ENCODE measurements at regions not wholly inside any gene's neighbourhood (a gene's known extent, or its start where the extent isn't known, plus 50 kb on each side); places are given as distances from the start of the nearest gene placed in this dataset.
A peak's percentile ranks its signal among the peaks of the same experiment; 100 is the strongest.

- no peak for DNase-seq
These were observed 230.8 kb downstream of the NUAK1 start for GRCh38 chr12:105907982-105908381.

DNA sequence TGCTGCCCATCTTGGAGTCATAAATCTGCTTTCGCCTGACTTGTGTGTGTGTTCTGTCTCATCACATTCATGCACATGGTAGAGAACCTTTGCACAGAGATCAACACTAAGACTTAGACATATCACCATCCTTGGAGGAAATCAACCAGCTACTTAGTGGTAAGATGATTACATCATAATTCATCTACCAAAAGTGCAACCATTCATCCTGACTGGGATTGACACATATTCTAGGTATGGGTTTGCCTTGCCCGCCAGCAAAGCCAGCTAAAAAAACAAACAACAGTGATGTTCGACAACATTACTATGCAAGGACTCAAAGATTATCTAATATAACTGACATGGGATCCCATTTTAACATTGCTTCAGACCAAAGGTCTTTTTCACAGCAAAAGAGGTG is 228.7 kb downstream of the NUAK1 start:
- no peak for DNase-seq

DNA sequence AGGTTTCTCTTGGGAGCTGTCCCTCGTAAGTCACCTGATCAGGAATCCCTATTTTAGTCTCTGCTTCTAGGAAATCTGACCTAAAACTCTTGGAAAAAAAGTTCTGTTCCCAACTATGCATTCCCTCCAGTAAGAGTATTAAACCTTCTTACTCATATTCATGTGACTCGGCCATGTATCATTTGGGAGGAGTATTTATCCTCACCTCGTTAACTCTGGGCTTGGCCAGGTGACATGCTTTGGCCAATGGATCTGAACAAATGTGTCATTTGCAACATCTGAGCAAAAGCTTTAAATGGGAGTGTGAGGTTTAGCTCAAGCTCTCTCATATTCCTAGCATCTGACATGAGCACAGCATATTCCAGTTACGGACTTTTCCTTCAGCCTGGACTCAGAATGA is 226.8 kb downstream of the NUAK1 start:
- DNase-seq: no peak

GRCh38 chr12:105912882-105913678 is 225.7 kb downstream of the NUAK1 start:
- DNase-seq: no peak

GRCh38 chr12:105915997-105916759 is 222.6 kb downstream of the NUAK1 start:
- DNase-seq: no peak

DNA sequence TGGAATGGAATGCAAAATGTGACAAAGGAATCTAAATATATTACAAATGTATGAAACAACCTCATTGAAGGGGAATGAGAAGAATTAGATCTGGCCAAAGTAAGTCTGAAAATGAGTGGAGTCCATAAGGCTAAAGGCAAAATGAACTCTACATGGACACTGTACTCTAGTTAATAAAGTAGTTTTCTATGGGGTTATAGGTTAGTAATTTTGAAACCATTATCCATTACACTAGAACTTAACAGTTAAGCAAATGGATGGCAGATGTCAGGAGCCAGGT is 222.1 kb downstream of the NUAK1 start:
- DNase-seq: no peak

DNA sequence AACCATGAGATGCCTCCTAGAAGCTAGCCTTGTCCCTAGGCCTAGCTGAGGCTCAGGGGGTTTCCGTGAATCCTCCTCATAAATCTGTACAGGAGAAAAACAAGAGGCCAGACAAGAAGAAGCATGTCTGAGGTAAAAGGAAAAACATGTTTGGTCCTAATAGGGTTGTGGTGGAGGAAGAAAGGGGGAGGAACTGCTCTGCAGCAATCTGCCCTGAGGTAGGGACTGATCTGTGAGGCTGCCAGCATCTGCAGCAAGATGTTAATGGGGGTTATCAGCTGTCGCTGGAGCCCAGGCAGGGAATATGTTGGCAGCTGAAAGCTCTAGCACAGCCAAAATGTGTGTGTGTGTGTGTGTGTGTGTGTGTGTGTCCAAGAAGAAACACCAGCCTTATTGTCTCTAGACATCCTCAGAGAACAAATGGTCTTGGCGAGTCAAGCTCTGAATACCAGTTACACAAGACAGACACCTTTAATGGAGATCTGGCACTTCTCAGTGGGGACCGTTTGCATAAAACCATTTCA is 218.5 kb downstream of the NUAK1 start:
- DNase-seq: no peak

DNA sequence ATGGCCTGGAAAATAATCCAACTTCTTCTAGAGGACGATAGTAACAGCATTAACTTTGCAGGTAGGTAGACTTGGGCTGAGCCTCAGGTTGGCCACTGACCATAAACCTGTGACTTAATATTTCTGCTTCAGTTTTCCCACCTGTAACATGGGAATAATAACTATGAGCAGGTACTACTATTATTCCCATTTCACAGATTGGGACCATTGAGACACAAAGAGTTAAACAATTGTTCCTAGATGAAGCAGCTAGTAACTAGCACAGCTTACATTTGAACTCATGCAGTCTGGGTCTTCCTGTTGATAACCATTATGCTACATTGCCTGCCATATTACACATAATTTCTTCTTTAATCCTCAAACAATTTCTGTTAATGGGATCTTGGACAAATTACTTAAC is 217.7 kb downstream of the NUAK1 start:
- DNase-seq: no peak

DNA sequence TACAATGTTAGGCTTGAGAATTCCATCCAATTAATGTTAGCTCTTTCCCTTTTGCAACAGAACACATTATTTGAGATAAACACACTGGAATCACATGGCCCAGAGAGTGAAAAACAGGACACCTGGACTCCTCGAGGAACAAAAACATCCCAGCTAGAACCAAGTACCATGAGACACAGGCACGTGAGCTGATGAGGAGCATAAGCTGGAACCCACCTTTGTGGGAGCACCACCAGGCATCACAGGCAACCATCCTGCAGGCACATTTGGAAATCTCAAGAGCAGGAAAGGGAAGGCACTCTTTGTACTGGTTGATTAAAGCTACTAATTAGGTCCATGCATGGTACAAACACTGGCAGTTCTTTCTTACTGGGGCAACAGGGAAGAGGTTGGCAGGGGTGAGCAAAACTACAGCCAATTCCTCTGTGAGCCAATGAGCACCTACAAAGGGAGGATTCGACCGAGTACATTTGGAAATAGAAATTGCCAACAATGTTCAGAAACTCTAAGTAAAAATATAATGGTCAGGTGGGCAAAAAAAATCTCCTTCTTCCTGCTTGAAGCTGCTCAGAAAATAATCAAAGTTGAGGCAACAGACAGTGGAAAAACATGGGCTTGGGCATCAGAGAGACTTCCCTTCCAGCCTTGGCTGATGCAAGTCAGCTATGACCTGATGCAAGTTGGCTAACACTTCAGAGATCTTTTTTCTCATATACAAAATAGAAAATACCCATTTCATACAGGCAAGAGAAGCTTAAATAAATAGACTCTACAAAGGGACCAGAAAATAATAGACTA is 216.7 kb downstream of the NUAK1 start:
- DNase-seq: no peak

DNA sequence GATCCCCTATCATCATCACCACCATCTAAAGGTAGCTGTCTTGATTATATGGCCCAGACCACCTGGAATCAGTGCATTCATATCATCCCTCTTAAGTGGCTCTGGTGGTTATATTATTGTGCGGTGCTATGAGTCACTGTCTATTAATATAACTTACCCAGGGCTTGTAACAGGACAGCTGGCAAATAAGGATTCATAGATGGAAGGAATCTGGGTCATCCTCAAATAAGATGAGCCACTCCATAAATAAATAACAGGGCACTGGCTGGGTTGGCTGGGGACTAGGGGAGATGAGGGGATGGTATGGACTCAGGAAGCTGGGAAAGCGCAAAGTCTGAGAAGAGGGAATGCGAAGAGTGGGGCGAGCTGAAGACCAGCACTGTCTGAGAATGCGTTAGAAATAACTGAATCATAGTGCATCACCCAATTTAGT is 216.1 kb downstream of the NUAK1 start:
- DNase-seq: peak; percentile 21

- no peak for DNase-seq
These were observed 214.1 kb downstream of the NUAK1 start for GRCh38 chr12:105924526-105925208.

- no peak for DNase-seq
These were observed 211.2 kb downstream of the NUAK1 start for GRCh38 chr12:105927564-105927963.

DNA sequence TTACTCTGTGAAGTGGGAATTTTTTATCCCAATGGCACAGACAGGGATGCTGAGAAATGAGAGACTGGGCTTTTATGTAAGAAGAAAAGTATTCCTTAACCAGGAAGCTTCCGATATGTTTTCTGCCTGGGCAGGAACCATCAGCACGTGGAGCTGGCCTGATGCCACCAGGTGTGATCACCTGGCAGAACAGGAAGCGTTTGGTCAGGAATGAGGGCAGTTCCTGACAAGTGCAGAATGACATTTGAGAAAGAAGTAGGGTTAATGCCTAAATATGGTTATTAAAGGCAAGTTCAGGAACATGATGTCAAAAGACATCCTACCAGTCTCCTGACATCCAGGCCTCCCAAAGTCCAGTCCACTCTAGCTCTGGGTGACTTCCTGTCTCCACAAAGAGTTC is 210.3 kb downstream of the NUAK1 start:
- DNase-seq: no peak

DNA sequence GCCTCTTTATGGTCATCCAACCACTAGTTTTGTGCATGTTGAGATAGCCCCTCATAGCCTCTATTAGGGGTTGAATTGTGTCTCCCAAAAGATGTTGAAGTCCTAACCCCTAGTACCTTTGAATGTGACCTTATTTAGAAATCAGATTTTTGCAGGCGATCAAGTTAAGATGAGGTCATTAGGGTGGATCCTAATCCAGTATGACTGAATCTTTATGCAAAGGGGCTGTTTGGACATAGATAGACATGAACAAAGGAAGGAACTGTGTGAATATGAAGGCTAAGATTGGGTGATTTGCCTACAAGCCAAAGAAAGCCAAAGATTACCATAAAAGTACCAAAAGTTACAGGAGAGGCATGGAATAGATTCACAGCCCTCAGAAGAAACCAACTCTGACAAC is 209.6 kb downstream of the NUAK1 start:
- no peak for DNase-seq

DNA sequence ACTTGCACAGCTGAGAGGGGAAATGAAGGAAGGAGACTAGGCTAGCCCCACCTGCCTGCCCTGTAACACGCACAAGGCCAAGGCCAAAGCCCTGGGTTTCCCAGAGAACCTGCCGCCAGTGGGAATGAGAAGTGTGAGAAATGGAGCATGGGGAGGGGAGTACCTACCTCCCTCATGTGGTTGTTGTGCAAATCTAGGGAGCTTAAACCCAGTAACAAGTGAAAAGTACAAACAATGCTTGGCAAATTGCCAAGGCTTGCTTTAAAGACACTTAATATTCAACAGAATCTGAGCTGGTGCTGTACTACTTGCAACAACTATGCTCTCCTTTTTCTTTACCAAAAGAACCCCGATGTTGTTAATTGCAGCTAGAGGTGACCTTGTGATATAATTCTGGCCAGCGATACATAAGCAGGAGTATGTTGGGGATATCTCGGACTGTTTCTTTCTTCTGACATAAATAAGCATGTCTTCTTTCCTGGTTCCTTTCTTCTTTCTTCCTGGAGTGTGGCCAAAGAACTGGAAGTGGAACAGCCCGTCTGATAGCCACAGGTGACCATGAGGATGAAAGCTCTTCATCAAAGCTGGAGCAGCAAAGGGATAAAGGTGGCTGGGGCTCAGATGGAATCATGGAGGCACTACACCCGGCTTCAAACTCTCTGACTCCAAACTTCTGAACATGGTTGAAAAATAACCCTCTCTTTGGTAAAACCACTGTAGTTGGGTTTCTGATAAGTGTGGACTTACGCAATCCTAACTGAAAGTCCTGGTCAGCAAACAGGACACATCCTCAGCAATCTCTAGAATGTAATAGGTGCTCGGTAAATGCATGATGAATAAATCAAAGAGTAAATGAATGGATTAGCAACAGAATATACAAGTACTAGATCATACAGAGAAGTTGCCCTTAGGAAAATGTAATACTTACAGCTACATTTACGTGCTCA is 207.9 kb downstream of the NUAK1 start:
- DNase-seq: no peak

DNA sequence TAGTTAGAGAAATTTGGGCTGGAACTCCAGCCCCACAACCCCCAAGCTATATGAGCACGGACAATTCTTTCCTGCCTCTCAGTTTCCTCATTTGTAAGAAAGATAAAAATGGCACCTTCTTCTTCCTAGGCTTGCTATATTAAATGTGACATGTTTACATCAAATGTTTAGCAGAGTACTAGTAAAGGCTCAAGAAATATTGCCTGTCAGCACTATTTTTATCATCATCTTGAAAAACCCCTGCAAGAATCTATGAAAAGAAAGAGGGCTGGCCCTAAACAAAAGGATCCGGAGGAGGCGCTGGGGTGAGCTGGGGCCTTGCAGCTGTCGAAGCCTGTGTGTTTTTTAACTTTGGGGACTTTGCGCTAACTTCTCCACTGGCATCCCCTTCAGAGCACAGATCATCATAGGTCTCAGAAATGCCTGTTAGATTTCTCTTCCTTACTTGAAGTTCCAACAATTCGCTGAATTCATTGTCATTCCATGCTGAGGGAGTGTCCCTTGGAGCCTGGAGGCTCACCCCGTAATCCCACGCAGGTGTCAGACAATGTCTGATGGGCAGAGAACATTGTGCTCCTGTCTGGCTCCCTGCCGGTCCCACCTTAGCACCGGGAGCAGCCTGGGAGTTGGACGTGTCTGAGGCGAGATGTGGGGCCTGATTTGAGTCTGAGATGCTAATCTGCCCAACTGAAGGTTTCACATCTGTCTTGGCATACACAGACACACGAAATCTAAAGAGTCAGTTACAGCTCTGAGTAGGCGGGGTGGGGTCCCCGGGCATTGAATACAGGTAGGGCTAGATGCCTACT is 206.8 kb downstream of the NUAK1 start:
- no peak for DNase-seq

- peak; percentile 89 for DNase-seq
These were observed 204.8 kb downstream of the NUAK1 start for GRCh38 chr12:105933671-105934665.

GRCh38 chr12:105935106-105935505 is 203.6 kb downstream of the NUAK1 start:
- no peak for DNase-seq

DNA sequence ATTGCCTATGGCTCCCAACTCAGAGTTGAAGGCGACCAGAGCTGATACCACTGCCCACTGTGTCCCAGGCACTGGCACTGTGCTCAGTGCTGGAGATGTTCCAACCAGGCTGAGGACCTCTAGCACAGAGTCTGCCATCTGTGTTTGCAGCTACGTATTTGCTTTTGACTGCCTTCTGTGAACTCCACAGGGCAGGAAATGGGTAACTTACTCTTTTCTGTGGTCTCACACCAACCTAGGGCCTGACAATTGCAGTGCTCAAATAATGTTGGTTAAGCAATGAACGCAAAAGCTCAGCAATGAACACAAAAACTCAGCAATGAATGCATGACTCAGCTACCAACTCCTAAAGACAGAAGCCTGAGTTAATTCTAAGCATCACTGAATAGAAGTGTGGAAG is 202.8 kb downstream of the NUAK1 start:
- DNase-seq: no peak

GRCh38 chr12:105936496-105936895 is 202.3 kb downstream of the NUAK1 start:
- no peak for DNase-seq
